HG03066 (cell line): ENCODE measurements at regions not wholly inside any gene's neighbourhood (a gene's known extent, or its start where the extent isn't known, plus 50 kb on each side); places are given as distances from the start of the nearest gene placed in this dataset.

Experiments
- ATAC-seq: cut with Tn5 transposase; IDR thresholded peaks from one replicate; pipeline ENCODE4 v1.9.1; 2021; ENCODE audit warnings: low read depth; ENCODE audit not compliant: unreplicated experiment

- ATAC-seq = no peak
These were observed 326.4 kb upstream of the ADAMTS5 start for GRCh38 chr21:27293239-27293638.

DNA sequence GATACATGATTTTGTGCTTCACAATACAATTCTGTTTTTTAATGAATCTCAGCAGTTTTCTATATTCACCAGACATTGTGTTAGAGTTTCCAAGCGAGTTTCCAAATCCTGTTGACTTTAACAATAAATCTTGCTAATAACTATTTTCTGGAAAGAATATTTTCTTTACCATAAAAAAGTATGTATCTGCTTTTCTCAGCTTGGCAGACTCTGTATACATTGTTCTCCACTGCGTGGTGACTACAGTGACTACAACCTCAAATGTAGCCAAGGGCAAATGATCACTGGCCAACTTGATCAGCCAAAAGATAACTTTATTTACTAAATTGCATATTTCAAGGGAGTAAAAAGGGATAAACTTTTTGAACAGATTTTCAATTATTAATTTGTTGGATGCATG is 325.9 kb upstream of the ADAMTS5 start:
- ATAC-seq = no peak

DNA sequence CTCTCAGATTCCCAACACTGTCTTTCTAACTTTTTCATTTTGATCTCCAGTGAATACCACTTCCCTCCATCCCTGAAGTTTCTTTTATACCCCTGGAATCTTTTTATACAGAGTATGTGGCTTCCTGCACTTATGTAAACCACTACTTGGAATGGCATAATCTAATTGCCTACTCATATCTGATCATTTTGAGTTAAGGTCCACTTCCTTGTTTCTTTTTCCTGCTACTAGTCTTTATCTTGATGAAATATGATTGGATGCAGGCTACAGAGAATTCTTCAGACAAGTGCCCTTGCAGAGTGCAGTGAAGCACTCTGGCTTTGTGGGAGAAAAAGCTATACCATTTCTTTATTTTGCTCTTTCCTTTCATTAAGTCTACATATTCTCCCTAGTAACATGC is 325.3 kb upstream of the ADAMTS5 start:
- ATAC-seq = no peak

DNA sequence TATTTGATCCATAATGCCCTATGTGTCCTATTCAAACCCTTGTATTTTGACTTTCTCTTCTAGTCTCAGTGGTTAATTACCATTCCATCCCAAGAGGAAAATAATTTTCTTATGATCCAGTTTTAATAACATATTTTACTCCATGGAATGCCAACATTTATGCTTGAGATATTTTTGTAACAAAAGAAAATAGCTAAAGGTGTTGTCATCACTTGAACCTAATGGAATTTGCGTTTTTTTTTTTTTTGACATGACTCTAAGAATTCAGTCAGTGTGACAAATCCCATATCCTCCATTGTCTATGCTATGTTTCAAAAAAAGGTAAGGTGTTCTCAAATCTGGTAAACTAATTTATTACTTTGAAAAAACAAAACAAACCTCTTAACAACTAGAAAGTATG is 324.1 kb upstream of the ADAMTS5 start:
- no peak for ATAC-seq

DNA sequence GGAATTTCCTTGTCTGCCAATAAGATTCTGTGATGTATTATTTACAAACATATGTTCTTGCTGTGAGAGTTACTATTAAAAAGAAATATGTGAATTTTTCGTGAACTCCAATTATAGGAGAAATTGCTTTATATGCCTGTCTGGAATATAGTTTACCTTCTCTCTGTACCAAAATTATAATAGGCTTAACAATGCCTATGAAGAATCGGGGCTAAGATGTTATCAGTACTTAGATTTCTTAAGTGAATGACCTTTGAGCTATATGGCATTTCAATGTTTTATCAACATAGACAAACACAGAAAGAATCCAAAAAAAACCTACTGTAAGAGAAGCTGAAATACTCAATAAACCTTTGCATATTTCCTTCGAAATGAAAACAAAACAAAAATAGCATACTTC is 323.1 kb upstream of the ADAMTS5 start:
- no peak for ATAC-seq

GRCh38 chr21:27286760-27287159 is 319.9 kb upstream of the ADAMTS5 start:
- no peak for ATAC-seq

DNA sequence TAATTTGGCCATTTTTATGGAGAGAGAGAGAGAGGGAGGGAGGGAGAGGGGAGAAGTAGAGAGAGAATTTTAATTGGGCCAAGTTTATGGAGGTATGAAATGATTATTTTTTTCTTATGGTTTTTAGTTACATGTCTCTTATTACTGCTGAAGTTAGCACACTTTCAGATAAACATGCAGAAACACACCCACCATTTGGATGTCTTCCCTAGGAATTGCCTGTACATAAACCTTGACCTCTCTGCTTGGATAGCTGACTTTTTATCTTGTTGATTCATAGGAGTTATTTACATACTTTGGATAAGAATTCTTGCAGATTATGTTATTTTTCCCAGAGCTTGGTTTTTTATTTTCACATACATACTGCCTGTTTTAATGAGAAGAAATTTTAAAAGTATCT is 310.2 kb upstream of the ADAMTS5 start:
- ATAC-seq = no peak

DNA sequence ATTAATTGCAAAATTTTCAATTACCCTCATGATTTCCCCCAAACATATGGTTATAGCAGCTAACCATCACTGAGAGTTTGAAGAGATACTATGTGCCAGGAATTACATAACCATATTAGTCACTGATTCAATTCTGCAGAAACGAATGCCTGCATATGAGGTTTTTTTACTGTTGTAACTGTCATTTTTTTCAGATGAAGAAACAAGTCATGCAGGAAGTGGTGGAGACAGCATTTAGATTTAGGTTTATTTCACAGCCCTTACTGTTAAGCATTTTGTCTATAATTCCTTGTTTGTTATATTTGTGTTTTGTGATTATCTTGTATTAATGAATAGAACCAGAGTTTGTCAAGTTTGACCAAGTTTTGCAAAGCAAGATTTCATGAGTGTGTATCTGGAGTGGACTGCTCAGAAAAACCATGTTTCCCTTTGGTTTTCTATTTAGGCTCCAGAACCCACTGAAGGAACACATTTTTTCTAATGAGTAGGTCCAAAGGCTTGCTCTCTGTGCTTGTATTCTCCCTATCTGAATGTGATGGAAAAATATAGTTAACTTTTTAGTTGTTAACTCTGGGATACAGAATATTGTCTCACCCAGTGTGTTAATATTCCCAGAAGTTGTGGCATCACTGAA is 308.5 kb upstream of the ADAMTS5 start:
- ATAC-seq = no peak

- no peak for ATAC-seq
These were observed 302.8 kb upstream of the ADAMTS5 start for GRCh38 chr21:27269644-27270043.

DNA sequence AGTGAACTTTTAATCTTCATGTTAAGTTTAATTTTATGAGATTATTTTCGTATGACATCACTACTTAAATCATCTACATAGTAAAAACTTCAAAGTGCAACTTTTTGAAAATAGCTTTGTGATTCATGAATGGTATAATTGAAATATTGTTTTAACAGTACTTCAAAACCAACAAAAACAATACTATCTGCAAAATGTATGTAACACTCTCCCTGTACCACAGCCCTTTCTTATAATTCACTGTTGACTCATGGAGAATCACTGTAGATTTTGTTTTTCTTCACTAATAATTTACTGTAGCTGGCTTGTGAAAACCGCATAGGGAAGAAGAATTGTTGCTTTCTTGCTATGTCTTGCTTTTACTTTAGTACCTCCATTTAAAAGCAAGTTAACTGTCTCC is 301.4 kb upstream of the ADAMTS5 start:
- no peak for ATAC-seq

DNA sequence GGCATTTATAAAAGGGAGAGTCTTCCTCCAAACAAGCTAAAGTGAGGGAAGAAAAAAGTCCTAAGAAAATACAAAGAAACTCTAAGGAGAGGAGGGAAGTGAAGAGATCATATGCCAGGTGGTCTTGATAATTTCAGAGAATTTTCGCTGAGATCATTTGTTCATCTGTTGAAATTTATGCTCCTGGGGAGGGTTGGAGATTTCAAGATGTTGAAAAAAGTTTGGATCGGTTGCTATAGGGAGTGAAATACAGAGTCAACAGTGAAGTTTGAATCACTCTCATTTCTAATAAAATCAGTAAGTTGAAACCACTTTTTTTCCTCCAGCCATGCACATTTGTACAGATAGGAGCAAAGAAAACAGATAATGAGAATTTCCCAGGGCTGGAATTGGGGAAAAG is 299.1 kb upstream of the ADAMTS5 start:
- ATAC-seq = no peak

DNA sequence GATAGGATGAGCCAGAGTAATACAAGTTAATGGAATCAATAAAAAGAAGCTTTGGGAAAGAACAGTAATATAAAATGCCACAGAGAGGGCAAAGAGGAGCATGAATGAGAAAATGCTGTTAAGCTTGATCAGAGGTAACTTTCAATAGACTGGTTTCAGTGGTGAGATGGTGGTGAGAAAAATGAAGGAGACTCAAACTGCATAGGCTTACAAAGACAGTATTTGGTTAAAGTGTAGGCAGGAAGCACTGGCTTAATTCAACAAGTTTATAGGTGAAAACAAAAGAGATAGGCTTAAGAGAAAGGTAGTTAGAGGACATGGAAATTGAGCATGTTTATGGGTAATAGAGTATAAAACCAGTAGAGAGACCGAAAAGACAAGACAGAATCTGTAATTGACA is 298.6 kb upstream of the ADAMTS5 start:
- ATAC-seq = no peak

DNA sequence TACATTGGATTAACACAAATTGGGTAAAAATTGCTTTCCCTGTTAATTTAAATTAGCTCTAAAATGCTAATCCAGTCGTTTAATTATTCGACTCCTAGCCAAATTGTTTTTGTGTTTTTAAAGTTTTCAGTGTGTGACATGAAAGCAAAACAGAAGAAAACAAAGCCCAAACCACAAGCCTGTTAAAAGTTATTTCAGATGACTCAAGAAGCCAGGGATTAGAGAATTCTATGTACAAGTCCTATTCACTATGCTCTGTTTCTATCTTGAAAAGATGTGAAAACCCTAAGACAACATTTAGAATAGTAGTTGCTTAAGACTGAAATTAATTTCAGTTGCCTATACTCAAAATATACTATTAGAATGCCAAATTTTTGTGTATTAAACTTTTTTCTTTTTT is 294.8 kb upstream of the ADAMTS5 start:
- ATAC-seq = no peak

GRCh38 chr21:27260728-27261127 is 293.8 kb upstream of the ADAMTS5 start:
- no peak for ATAC-seq

- no peak for ATAC-seq
These were observed 292.0 kb upstream of the ADAMTS5 start for GRCh38 chr21:27258742-27259448.

GRCh38 chr21:27257908-27258556 is 291.1 kb upstream of the ADAMTS5 start:
- ATAC-seq = no peak

DNA sequence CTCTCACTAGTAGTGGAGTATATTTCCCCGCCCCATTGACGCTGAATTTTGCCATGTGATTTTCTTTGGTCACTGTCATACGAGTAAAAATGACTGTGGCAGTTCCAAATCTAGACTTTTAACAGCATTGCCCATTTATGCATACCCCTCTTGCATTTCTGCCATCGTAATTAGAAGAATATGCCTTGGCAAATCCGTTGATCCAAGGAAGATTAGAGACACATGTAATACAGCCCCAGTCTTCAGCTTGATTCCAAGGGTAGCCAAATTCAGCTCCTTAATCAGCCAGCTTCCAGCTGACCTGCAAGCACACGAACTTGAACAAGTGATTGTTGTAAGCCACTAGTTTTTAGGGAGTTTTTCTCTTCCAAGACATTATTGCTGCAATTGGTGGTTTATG is 290.3 kb upstream of the ADAMTS5 start:
- ATAC-seq = no peak

GRCh38 chr21:27251752-27252151 is 284.9 kb upstream of the ADAMTS5 start:
- no peak for ATAC-seq

DNA sequence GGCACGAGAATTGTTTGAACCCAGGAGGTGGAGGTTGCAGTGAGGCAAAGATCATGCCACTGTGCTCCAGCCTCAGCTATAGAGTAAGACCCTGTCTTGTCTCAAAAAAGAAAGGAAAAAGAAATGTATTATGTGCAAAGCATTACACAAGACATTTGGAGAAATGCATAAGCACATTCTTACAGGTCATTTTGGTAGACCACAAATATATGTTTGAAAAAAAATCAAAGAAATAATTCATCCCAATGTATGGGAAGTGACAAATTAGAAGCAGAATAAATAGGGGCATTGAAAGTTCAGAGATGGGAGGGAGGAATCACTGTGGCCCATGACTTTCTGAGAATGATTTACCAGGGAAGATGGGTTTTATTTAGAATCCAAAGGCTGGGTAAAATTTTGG is 283.5 kb upstream of the ADAMTS5 start:
- no peak for ATAC-seq

DNA sequence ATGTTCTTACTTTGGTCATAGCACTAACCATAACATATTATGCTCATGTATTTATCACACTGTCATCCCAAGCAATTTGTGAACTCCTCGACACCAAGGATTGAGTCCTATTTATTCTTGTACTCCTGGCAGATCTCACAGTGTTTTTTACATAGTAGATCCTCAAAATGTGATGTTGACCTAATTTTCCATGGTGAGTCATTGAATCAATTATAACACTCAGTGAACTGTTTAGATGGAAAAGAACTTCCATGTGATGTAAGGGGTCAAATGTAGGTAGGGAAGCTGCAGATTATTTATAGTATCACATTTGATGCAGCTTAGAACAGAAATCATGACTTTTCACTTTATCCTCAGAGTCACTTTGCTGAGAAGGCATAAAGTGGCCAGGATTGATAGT is 281.9 kb upstream of the ADAMTS5 start:
- no peak for ATAC-seq

- no peak for ATAC-seq
These were observed 279.9 kb upstream of the ADAMTS5 start for GRCh38 chr21:27246741-27247140.

DNA sequence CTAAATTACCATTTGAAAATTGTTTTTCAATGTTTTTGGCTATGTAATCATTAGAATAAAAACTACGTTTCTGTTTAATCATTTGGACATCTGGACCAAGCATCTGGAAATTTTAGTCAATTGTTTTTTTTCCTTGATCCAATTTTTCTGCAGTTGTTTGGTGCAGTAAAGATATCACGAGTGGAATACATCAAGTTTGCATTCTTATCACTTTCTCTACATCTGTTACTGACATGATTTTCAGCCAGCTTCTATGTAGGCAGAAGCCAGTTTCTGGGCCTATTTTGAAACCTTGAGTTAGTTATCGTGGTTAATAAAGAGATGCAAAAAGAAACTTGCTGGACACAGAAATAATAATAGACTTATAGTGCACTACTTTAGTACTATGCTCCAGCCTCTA is 277.9 kb upstream of the ADAMTS5 start:
- no peak for ATAC-seq
